Fibroblast of skin of scalp (primary cell): ENCODE measurements at regions not wholly inside any gene's neighbourhood (a gene's known extent, or its start where the extent isn't known, plus 50 kb on each side); places are given as distances from the start of the nearest gene placed in this dataset.

ENCODE experiments used
- DNase-seq: peaks from one replicate; pipeline ENCODE4 v3.0.0-alpha.2; 2013

DNA sequence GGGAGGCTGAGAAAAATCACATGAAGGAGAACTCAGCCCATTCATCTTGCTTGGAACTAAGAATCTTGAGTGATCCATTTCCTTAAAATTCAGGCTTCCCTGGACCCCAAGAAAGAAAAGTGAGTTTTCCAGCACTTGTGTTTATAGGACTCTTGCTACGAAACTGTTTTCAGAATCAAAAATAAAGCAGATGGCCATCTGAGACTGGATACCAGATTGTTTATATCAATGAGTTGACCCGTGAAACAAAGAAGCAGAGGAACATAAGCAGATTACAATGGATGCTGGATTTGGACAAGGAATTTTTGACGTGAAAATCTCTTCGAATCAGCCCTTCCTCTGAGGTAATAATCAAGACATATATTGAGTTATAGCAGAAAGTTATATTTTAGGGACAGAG lies 223.2 kb downstream of the SYK start:
- DNase-seq: no peak

DNA sequence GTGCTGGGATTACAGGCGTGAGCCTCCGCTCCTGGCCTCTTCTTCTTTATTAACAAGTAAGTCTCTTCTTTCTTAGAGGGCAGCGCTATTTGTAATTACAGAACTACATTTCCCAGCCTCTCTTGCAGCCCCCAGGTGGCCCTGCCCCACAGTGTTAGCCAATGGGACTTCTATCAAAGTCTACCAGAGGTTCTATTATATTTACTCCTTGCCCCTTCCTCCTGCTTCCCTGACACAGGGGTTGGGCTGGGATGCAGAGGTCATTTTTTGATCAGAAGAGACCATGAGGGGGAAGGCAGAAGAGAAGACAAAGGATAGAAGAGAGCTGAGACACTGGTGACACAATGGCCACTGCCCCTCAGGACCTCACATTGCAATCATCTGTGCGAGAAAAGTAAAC lies 224.2 kb downstream of the SYK start:
- no peak for DNase-seq

DNA sequence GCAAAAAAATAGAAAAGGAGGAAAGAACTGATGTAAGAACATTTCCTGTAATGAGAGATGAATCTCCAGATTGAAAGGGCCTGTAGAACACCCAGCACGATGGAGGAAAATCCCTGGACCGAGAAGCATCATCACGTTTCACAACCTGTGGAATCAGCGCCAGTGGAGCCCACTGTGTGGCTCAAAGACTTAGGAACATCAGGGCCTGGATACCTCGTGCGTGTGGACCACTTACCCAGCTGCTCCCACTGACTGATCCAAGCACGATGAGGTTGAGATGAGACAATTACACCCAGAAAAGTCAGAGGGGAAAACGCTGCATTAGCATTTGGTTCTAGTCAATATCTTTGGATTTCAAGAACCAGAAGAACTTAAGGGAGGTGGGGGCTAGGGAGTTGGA lies 224.6 kb downstream of the SYK start:
- no peak for DNase-seq

DNA sequence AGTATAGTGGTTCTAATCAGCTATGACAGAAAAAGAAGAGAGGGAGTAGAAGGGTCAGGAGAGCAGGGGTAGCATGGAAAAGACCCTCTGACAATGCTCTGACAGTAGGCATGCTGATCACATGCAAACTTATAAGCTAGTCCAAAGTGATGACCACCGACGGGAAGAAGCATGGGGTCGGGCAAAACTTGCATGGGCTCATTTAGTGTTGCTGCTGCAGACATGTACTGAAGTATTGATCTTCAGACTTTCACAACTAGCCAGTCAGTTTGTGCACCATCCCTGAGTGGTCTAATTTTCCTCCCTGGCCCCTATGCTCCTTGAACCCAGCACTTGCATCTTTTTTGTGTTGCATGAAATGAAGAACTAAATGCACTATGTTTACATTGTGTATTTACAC lies 225.4 kb downstream of the SYK start:
- no peak for DNase-seq

DNA sequence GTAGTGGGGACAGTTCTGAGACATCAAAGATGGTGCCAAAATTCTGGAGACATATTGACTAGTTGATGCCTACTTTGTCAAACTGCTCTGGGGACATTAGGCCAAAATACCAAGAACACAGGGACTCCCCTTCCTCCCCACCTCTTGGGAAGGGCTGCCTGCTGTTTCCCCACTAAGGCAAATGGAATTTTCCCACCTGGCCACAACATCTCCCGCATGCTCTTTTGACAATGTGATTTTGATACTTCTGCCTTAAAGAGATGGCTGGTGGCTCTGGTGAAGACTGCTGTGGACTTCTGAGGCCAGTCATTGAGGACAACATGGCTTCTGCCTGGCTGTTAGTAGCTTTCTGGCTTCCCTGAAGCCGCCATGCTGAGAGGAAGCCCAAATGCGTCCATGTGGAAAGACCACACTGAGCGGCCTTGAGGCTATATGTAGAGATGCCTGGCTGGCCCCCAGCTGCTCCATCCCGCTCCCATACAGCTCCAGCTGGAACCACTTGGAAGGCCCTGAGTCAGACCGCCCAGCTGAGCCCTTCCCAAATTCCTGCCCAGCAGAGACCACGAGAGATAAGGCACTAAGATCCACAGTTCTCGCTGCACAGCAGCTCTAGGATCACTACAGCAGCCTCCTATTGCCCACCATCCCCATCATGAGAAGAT lies 226.7 kb downstream of the SYK start:
- no peak for DNase-seq

DNA sequence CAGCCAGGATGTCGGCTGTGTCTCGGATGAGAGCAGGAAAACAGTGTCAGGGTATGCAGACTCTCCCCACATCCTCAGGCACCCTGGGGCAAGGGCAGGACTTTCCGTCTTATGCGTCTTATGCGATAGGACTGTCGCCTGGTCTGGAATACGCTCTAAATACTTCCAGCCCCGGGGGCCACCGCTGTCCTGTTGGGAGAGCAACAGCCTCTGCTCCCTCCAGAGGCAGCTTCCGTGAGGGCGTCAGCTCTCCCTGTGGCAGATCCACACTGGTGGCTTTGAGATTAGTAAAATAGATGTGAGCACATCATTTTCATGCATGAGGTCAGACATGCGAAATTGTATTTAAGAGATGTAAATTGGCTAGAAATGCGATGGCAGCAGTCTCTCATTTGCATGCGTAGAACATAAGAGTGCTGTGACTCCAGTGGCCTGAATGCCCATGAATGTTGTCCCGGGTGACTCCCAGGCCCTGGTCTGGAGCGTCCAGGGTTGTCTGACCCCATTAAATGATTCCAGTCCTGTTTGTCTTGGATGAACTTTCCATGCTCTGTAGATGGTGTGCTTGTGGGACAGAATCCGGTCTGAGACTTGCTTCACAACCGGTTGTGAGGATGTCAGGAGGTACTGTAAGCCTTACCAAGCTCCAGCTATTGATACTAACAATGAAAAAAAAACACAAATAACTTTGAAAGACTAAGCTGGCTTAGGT lies 228.2 kb downstream of the SYK start:
- no peak for DNase-seq

DNA sequence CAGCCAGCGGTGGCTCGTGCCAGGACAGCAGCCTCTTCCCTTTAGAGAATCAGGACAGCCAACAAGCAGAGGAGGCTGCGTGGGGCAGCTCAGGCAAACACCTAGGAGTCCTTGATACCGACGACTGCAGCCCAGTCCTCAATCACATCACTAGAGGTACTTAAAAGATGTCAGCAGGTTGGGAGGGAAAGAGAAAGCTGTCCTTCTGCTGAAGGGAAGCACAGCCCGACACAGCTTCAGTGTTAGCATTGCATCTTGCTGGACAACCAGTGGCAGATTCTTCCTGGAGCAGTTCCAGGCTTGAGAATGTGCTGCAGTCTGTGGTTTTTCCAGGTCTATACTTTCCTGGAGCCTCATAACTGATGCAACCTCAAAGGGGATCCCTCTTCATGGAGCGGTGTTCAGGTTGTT lies 230.5 kb downstream of the SYK start:
- DNase-seq: peak; percentile 16

DNA sequence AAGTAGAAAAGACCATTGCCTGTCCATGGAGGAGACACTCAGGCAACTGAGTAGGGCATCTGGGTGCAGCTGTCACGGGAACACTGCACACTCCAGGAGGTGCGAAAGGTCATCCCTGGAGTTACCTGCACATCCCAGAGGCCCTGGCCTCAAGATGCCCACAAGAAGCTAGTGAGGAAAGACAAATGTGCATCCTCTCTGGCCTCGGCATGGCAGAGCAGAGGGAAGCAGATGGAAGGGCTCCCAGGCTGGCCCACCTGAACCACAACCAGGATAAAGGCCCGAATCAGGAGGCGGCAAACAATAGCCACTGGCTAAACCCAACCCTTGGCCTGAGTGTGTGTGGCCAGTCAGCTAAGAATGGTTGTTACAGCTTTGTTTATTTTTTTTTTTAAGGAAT lies 231.7 kb downstream of the SYK start:
- DNase-seq: no peak

DNA sequence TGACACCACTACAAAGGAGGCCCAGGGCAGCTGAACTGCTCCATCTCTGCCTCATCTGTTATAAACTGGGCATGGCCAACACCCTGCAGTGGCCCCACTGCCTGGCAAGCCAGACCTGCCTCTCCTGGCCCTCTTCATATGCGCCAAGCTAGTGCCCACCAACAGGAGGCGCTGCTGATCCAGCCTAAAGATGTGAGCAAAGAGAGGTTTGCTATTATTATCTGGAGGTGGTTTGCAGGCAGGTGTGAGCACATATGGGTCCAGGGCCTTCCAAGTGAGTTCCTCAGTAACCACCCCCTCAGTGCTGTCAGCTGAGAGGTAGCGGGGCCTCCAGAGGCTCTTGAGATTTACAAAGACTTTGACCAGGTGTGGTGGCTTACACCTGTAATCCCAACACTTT lies 232.2 kb downstream of the SYK start:
- DNase-seq: no peak

DNA sequence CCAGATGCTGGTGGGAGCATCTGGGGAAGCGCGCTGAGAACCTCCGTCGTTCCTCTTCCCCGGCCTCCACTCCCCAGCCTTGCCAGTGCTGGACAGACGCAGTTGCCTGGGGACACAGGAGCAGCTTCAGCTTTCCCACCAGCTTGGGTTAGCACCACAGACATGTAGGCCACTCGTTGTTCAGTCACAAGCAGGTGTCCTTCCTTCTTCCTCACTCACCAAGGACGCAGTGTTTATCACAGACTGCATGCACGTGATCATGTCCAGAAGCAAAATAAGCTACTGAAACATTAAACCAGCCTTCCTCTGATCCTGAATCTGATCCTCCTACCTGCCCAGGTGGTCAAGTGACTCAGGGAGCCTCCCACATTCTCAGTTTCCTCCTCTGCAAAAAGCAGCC lies 232.9 kb downstream of the SYK start:
- DNase-seq: no peak

DNA sequence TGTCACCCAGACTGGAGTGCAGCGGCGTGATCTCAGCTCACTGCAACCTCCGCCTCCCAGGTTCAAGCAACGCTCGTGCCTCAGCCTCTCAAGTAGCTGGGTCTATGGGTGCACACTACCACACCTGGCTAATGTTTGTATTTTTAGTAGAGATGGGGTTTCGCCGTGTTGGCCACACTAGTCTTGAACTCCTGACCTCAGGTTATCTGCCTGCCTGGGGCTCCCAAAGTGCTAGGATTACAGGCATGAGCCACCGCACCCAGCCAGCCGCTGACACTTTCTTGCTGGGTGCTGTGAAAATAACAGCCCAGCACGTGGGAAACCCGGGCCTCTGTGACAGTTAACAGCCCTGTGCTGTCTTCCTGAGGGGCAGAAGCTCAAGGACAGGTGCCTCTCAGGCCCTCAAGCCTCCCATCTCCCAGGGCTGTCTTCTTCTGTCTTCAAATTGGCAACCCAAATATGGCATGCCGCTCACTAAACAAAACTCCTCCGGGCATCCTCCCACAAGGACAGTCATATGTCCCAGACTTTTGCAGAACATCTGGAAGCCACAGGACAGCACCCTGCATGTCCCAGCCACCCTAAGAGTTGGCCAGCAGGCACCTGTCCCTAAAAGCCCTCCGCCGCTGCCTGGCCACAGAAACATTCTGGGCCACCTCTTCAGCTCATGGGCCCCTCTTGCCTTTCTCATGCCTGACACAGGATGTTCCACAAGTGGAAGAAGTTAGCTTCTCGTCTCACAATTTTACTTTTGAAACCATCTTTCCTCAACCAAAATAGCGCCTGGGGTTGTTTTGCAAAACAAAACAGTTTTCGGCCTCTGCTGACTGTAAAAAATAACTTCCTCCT lies 233.6 kb downstream of the SYK start:
- DNase-seq: no peak

DNA sequence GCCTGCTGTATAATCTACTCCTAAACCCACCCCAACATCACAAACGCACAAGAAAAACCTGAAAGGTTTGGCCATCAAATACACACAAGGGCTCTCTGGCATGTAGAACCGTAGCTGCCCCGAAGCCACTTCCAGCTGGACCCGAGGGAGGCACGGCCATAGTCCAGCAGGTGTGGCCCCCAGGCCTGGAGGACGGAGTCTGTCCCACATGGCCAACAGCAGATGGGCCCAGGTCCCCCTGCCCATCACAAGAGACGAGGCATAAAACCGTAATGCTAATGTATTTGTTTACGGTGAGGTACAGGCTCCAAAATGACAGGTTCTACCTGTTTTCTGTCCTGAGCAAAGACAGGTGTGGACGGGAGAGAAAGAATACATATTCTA lies 234.2 kb downstream of the SYK start:
- DNase-seq: no peak

DNA sequence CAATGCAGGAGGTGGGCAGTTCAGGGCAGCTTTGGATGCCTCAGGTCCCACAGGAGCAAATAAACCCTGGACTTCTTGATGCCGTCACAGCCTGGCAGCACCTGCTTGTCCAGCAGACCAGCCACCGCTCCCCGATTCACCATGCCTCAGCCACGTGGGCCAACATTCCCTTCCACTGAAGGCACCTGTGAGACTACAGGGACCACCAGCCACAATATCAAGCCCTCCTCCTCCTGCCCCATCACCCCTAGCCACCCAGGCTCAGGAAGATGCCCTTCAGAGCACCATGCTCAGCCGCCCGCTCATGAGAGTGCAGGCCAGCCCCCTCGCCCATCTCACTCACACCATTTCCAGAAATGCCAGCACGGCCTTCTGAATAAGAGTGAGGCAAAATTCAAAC lies 234.7 kb downstream of the SYK start:
- no peak for DNase-seq

DNA sequence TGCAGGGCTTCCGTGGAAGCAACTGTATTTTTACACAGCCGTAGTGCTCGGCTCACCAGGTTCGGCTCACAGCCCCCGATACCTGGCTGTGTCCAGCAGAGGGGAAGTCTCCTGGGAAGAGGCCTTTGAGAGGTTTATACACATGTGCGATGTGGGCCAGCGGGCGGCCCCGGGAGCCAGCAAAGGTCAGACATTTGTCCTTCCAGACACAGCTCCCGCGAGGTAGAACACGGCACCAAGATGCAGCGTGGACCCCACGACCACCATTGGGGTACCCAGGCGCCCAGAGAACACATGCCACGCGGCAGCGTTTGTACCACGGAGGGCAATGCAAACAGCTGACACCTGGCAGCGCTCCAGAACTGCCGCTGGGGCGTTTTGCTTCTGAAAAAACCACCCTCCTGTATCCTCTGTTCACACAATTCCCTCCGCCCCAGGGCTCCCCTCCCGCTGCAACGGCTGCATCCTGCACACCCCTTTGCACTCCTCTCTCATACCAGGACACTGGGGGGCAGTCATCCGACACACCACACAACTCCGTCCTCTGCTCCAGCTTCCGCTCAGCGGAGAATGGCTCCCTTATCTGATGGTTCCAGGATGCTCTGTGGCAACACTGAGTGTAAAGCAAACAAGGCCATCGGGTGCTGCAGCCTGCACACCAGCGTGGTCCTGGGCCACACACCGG lies 235.3 kb downstream of the SYK start:
- DNase-seq: peak; percentile 85

DNA sequence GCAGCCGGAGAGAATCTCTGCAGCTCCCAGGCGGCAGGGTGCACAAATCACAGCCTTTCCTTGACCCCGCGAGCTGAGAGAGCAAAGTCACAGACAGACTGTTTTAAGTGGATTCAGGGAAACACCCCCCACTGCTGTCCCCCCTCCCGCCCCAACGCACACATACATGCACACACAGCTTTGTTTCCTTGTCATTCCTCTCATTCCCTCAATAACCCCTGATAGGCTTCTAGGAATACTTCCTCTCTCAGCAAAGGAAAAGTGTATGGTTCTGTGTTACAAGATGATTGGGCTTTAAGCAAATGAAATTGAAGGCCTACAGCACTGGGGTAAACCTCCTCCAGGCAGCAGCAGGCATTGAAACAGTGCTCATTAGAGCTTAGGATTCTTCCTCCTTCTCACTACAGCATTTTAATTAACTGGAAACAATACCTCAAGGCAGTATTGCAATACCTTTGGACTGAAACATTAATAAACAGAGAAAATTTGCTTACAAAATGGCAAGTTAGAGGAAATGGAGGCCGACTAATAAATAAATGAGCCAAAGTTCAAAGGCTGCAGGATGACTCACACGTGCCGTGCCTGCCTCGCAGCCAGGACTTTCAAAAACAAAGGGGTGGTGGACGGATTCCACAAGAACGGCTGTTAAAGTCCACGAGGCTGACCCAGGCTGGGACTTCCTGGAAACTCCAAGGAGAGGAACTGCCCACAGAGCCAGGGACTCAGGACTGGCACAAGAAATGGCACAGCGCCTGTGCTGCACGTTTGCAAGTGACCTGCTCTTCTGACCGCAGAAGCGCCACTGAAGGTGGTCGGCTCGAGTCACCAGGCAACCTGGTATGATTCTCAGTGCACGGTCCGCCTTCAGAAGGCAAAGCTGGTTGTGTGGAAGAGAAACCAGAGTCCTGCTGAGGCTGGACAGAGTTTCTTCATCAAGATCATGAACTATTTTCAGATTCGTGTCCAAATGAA lies 236.2 kb downstream of the SYK start:
- peak; percentile 49 for DNase-seq

DNA sequence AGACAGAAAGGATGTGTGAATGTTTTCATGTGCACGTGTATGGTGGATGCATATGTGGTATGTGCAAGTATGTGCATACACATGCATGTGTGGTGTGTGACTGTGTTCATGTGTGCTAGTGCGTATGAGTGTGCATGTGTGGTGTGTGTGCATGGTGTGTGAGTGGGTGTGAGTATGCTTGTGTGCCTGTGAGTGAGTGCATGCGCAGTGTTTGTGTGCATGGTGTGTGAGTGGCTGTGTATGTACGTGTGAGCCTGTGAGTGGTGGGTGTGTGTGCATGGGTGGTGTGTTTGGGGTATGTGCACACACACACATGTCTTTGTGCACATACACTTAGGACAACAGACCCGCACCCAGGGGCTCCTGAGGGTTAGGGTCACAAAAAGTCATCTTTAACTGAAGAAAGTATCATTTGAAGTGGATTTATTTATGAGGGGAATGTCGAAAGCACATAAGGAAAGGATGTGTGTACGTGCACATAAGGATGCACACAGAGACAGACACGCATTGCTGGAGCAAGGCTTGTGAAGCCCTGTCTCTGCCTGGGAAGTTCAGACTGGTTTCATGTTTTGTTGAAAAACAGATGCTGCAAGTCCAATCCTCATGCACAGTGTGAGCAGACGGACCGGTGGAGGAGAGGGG lies 237.0 kb downstream of the SYK start:
- no peak for DNase-seq

DNA sequence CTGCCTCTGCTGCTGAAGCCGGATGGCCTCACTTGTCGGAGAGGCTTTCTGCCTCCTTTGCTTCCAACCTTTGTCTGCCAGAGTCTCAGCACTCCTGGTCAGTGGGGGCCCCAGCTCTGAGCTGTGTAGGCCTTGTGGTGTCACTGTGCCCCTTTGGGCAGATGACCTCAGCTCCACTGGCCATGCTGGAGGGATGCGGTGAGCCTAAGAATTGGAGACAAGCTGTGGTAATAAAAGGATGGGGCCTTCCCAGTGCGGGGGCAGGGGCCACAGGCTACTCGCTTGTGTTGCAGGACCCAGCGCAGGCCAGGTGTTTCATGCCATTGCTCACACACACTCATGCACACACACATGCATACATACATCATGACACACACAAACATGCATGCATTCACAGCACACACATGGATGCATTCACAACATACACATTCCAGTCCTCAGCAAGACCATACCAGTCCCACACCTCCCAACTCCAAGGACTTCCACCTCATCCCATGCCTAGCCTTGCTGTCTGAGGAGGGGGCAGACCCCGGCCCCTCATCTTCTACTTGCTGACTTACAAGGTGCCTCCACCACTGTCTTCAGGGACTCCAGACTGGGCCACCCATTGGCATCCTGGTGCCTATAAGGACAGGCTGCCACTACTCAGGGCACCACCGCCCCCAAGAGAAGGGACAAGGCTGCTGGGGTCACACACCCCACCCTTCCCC lies 237.7 kb downstream of the SYK start:
- no peak for DNase-seq

DNA sequence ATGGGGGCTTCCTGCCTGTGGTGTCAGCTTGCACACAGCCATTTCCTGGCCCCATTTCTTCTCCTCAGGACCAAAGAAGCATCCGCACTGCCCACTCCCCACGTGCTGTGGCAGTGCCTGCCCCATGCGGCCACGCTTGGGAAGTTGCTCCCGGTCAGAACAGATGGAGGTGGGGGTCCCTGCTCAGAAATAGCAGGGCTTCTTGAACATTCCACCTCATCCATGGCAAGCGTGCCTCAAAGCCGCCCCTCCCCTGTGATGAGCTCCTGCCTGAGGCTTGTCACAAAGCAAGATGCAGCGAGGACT lies 238.2 kb downstream of the SYK start:
- DNase-seq: no peak

DNA sequence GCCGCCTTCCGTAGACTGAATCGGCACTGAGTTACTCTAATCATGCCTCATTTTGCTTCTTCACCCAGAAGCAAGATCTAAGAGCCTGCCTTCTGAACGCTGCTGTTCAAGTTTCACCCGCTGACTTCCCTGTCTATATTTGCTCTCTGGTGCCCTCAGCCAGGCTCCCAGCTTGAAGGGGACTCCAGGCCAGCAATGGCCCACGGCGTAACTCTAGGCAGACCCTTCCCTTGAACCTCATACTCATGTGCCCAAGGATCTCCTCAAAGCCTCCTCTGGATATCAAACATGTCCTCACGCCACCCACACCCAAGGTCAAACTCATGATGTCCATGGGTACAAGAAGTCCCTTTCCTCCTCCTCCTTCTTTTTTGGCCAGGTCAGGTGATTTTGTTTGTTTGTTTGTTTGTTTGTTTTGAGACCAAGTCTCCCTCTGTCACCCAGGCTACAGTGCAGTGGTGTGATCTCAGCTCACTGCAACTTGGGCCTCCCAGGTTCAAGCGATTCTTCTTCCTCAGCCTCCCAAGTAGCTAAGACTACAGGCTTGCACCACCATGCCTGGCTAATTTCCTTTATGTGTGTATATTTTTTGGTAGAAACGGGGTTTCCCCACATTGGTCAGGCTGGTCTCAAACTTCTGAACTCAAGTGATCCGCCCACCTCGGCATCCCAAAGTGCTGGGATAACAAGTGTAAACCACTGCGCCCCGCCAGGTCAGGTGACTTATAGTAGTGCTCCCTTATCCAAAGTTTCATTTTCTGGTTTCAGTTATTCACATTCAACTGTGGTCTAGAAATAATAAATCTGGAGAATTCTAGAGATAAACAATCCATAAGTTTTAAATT lies 239.0 kb downstream of the SYK start:
- no peak for DNase-seq

DNA sequence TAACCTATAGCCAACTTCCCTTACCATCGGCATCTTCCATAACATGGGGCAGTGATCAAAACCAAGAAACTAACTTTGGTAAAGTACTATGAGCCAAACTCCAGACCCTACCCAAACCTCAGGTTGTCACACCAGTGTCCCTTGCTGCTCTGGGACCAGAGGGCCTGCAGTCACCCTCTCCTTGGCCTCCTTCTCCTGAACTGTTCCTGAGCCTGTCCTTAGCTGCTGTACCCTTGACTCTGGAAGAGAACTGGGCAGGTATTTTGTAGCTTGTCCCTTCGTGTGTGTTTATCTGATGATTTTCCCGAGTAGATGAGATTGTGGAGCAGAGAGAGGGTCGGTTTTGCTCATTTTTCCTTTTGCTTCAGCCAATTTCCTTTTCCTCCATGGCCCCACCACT lies 240.4 kb downstream of the SYK start:
- DNase-seq: no peak
